HEK293T (cell line): ENCODE measurements at regions not wholly inside any gene's neighbourhood (a gene's known extent, or its start where the extent isn't known, plus 50 kb on each side); places are given as distances from the start of the nearest gene placed in this dataset.

Experiments used
- BHLHE40 ChIP-seq: fragments of 450-650 bp; IDR thresholded peaks from 2 replicates; pipeline ENCODE4 v1.6.1; 2016; ENCODE audit warnings: mild to moderate bottlenecking, moderate library complexity, borderline replicate concordance
- FOXA1 ChIP-seq: fragments of 450-650 bp; IDR thresholded peaks from 2 replicates; pipeline ENCODE4 v1.6.1; 2016; ENCODE audit warnings: mild to moderate bottlenecking
- FOXM1 ChIP-seq: fragments of 450-650 bp; IDR thresholded peaks from 2 replicates; pipeline ENCODE4 v1.6.1; 2017; ENCODE audit warnings: mild to moderate bottlenecking, borderline replicate concordance
- LEF1 ChIP-seq: fragments of 450-650 bp; IDR thresholded peaks from 2 replicates; pipeline ENCODE4 v1.6.1; 2017; ENCODE audit warnings: mild to moderate bottlenecking, borderline replicate concordance
- NFRKB ChIP-seq: fragments of 450-650 bp; IDR thresholded peaks from 2 replicates; pipeline ENCODE4 v1.6.1; 2016; ENCODE audit warnings: mild to moderate bottlenecking, moderate library complexity
- SP1 ChIP-seq: fragments of 450-650 bp; IDR thresholded peaks from 2 replicates; pipeline ENCODE4 v1.6.1; 2017
- SUZ12 ChIP-seq: fragments of 450-650 bp; IDR thresholded peaks from 2 replicates; pipeline ENCODE4 v1.6.1; 2016; ENCODE audit warnings: mild to moderate bottlenecking

DNA sequence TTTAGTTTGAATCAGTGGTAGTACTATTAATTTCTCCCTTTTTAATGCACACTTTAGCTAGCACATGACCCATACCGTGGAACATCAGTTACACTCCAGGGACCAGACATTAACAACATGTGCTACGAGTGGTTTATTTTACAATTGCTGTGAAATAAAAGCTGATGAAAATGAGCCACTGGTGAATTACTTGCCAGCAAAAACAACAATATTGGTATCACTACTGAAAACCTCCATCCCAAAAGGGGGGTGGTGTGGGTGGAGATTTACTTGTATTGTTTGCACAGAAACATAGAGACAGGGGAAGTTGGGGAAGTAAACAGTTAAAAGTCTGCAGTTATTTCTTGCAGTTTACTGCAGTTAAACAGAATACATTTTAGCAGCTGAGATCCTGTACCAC, 369.6 kb upstream of the GRAMD2B start:
- TF ChIP-seq LEF1 (no peak), SUZ12 (no peak), FOXA1 (no peak), NFRKB (no peak), SP1 (no peak), FOXM1 (no peak), BHLHE40 (no peak)
